ENCODE measurements at regions not wholly inside any gene's neighbourhood (a gene's known extent, or its start where the extent isn't known, plus 50 kb on each side); places are given as distances from the start of the nearest gene placed in this dataset.

- TF ChIP-seq CBX8 (IDR thresholded peaks at IDR 0.05; ENCODE audit: borderline replicate concordance, low read depth, low read length) (no peak), GTF2F1 (IDR thresholded peaks at IDR 0.05; ENCODE audit: borderline replicate concordance, low read depth, low read length) (no peak), KDM1A (IDR thresholded peaks at IDR 0.05; ENCODE audit: borderline replicate concordance, low read length) (no peak)
These were observed 100.9 kb upstream of the MARK1 start (continued) for GRCh38 chr1:220426989-220427388.

All from H1 (cell line).